COLO668 (cell line): ENCODE measurements at regions not wholly inside any gene's neighbourhood (a gene's known extent, or its start where the extent isn't known, plus 50 kb on each side); places are given as distances from the start of the nearest gene placed in this dataset.
"Not testable (repeated sequence)": the region's sequence is repeated elsewhere in the genome, so short reads cannot be mapped to it uniquely, and the experiment has no call there.

ENCODE experiments used
- DNase-seq: peaks from one replicate; lab custom pipeline; 2025; ENCODE audit not compliant: unreplicated experiment; lab: John Stamatoyannopoulos, UW

DNA sequence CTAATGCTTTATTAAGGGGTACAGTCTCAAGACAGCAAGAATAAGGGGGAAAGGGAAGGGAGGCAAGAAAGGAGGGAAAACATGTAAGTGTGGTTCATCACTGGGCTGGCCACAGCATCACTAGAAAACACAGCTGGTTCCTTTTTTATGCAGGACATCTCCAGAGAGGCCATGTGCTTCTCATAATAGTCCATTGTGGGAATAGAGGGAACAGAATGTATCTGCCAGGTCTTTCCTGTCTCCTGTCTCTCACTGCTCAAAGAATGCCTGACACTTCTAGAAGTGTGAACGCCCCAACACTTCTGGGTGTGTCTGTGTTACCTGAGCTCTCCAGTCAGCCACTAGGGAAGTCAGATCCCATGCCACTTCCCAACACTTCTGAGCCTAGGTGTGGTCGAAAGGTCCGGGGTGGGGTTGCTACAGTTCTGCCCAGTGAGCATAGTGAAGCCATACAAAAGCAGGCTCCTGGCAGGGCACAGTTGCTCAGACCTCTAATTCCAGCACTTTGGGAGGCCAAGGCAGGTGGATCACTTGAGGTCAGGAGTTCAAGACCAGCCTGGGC lies 255.6 kb upstream of the SLC30A5 start:
- no peak for DNase-seq

DNA sequence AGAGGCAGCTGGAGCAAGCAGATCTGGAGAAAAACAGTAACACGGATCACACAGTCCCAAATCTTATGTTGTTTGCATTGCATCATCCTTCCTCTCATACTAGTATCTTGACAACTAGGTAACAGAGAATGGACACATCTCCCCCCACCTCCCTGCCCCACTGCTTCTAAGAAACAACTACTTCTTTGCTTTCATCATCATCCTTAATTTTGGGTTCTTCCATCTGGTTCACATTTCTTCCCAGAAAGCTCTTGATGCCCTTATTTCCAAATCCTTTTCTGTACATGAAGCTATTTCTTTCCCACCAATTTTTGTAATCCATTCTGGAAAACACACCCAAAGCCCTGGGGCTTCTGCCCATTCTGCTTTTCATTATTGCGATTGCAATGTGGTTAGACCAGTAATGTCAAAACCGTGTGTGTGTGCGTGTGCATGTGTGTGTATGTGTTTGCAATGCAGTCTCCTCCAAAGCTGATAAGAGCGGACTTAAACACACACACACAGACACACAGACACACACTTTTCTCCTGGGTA lies 254.7 kb upstream of the SLC30A5 start:
- no peak for DNase-seq

DNA sequence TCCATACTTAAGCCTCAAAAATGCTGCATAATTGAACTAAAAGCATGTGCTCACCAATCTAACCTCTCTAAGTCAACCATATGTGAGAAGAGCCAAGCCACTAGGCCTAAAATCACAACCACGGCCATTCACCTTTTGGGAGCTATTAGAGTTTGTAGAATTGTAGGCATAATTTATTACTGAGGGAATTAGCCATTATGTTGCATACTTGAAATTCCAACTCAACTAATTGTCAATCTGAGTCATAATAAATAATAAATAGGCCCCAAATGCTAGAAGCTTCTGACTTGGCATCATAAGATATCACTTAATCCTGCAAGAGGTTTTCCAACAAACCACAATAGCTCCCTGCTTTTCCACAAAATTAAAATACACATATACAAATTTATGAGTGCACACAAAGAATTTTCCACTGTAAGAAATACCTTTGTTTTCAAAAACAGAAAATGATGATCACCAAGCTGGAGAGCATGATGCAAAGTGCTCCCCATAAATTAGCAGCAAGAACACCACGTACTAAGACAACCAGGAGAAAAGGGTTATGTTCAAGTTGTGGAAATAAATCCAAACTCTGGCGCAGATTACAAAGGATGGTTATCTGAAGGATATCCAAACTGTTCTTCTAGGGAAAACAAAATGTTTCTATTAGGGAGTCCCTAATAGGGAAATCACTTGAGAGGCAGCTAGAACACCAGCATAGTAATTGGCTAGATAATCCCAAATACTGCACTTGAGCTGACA lies 250.0 kb upstream of the SLC30A5 start:
- DNase-seq: no peak

DNA sequence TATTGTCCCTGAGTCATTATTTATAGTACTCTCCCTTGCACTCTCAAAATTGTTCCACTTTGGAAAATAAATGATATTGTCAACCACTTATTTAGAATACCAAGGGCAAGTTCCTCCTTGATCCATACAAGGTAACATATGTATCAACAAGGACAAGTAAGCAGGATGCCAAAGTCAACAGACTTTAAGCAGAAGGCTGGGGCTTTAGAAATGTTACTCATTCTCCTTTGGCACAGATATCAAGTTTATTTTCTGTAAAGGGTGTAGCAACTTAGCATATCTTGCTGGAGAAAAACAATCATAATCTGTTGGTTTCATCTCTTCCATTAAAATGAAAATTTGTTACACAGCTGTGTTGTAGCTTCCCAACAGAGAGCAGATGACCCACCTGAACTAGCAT lies 248.7 kb upstream of the SLC30A5 start:
- DNase-seq: no peak

DNA sequence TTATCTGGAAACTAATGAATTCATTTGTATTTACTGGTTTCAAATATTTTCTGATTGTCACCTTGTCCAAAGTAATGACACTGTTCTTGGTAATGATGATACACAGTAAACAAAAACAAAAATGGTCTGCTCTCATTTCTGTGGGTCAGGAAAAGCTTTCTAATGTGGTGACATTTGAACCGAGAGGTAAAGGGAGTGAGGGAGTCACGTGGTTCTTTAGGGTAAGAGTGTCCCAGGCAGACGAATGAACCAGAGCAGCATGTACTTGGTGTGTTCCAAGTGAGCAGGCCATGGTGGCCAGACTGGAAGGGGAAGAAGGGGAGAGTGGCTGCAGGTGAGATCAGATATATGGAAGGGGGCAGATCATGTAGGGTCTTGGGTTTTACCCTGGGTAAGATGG lies 247.0 kb upstream of the SLC30A5 start:
- DNase-seq: no peak

DNA sequence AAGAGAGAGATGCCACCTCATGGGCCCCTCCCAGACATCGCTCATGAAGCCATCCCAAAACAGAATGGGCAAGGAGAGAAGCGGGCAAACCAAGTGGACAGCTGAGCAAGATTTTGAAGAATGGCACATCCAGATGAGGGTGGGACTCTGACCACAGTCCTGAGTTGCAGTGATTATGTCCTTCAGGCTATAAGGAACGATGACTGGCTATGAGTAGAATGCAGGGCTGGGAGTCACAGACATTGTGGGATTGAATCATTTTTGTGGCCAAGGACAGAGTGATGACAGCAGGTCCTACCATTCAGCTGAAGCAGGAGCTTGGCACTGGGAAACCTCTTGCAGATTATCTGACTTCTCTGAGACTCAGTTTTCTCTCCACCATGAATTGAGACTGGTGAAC lies 245.7 kb upstream of the SLC30A5 start:
- no peak for DNase-seq

DNA sequence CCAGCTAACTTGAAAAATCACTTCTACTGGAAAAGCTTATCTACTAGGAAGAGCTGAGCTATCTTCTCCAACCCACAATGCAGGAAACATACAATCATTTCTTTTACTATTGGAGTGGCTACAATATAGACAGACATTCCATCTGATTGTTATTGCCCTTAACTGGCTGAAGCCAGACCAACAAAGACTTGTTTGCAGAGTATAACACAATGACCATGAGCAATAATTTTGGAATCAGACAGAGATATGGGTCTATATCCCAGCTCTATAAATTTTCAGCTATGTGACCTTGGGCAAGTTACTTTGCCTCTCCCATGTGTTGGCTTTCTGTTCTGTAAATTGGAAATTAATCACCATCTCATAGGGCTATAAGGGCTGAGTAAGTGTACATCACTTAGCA lies 244.7 kb upstream of the SLC30A5 start:
- no peak for DNase-seq

DNA sequence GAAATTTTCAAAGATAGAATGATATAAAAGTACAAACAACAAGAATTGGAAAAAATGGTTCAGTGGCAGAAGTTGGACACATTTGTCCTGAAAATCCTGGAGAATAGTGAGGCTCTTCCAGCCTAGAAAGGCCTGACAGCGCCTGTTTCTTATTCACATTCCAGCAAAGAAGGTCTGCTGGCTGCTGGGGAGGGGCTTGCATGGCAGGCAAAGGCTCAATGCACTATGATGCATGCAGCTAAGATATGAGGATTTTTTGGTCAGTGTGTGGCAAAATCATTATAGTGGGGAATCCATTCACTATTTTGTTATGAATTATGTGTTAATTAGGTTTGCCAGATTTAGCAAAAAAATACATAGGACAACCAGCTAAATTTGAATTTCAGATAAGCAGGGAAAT lies 243.9 kb upstream of the SLC30A5 start:
- no peak for DNase-seq

DNA sequence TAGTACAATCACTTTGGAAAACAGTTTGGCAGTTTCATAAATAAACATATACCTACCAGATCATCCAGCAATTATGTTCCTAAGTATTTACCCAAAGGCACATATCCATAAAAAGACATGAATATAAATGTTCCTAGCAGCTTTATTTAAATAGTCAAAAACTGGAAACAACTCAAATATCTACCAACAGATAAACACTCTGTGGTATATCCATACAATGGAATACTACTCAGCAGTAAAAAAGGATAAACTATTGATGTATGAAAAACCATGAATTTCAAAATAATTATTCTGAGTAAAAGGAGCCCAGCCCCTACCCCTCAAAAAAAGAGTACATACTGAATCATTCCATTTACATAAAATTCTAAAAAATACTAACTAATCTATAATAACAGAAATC lies 232.7 kb upstream of the SLC30A5 start:
- DNase-seq: no peak

DNA sequence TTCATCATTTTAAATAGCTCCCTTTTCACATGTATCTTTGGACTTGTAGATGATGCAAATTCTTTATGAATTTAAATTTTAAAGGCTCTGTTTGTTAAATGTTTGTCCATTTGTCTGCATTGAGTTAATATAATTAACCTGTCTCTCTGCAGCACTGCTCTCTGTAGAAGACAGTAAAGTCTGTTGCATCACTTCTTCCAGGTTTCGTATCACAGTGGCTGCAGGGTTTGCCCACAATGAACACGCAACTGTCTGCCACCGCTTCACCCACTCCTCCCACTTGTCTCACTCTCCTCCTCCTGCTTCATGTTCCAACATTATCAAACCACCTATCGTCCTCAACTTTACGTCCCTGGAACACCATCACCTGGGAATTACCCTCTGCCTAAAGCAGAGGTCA lies 231.3 kb upstream of the SLC30A5 start:
- no peak for DNase-seq

DNA sequence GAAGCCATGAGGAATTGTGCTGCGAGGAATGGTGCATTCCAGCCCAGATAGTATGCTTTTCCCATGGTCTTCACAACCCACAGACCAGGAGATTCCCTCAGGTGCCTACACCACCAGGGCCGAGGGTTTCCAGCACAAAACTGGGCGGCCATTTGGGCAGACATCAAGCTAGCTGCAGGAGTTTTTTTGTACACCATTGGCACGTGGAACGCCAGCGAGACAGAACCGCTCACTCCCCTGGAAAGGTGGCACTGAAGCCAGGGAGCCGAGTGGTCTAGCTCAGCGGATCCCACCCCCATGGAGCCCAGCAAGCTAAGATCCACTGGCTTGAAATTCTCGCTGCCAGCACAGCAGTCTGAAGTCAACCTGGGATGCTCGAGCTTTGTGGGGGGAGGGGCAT lies 228.6 kb upstream of the SLC30A5 start:
- DNase-seq: not testable (repeated sequence)

DNA sequence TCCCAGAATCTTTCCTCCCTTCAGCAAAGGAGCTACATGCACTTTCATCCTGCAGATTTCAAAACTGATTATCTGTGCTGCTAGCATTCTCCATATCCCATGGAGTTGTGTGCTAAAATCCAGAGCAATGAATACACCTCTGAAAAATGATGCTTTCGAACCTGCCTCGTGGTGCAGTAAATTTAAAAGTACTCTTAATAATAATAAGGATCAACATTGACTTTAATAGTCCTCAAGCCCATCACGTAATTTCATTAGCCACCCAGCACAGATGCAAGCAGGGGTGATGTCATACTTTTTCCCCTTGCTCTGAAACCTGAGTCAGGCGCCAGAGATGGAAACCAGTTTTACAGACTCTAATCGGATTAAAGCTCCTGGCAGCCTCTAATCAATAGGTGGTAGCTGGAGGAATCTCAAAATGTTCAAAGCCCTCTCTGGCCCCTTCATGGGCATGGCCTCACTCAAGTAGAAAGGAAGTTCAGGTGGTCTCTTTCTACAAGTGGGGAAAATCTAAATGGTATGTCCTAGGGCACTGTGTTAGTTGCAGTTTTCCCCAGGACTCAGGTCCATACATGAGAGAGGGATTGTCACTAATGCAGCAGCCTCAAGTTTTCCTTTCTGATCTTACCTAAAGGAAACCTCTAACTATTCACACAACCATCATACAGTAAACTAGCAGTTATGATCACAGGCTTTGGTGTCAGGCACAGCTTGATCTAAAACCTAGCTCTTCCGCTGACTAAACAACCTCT lies 221.6 kb upstream of the SLC30A5 start:
- DNase-seq: no peak

DNA sequence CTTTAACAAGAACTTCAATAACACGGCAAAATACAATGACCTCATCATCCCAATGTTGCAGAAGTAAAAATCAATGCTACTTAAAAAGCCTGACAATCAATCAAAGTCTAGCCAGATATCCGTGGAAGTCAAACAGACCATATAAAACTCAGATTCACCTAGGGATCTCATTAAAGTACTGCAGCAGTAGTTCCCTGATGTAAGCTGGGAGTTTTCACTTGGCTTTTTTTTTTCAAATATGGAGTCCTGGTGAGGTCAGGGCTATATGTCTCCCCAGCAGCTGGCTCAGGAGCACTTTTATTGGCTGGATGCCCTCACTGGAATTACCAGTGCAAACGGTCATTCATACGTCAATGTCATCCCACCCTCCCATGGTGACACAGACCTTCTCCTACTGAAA lies 220.6 kb upstream of the SLC30A5 start:
- DNase-seq: no peak

DNA sequence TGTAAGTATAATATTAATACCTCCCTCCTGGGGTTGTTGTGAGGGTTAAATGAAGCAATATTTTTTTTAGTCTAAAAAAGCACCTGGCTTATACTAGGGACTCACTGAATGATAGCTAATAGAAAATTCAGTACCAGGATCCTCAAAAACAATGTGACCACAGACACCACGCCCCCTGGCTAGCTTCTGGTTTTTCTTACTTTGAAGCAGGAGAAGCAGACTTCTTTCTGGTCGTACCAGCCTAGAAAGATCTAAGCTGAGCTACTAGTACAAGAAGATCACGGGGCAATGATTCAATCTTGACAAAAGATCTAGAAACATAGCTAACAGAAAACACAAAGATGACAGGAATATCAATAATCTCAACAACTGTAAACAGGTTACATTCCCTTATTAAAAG lies 218.5 kb upstream of the SLC30A5 start:
- no peak for DNase-seq

DNA sequence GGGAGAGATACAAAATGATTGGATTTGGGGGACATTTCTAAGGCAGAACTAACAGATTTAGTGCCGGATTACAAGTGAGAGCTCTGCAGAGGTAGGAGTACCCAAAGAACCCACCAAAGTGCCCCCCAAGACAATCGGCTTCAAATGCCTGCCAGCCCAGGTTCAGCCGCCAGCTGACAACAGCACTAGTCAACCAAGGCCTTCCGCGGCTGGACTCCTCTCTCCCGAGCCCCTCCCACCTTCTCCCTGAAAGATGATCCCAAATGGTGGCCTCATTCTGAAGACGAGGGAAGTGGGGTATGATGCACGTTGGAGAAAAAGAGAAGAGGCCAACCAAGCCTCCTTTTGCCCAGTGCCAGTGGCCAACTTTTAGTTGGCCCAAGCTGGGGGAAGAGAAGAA lies 210.4 kb upstream of the SLC30A5 start:
- no peak for DNase-seq

DNA sequence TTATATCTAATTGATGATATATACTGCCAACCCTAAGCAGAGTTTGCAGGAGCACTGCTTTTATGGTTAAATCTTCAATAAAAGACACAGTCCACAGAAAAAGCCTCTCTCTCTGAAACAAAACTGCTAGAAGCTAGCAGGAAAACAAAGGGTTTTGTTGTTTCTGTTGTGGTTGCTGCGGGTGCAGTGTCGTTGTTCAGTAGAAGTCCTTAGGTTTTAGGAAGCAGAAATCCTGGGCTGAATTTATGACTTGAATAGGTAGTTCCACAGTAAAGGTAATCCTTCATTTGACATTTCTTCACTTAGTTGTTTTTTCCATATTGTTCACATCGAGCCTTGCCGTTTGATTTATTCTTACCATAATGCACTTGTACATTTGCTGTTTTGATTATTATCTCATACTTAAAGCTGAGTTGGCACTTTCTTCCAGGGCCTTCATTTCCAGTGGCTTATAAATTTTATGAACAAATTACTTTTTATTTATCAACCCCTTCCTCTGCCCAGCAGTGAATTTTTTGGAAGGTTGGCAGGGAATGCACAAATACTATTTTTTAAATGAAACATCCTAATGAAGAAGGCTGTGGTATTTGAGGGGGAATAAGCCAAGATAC lies 209.6 kb upstream of the SLC30A5 start:
- DNase-seq: no peak

DNA sequence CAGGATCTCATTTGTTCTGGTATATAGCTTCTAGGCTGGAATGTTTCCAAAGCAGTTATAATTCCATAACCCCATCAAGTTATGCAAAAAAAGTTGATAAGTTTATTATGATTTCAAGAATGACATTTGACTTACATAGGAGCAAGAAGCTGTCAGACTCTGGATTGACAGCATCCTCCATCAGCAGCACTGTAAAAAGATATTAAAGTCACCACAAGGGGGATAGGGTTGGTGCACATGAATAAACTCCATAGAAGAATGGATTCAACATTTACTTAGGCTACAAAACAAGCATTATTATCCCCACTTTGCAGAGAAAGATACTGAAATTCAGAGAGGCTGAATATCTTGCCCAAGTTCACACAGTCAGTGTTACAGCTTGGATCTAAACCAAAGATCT lies 208.9 kb upstream of the SLC30A5 start:
- no peak for DNase-seq

DNA sequence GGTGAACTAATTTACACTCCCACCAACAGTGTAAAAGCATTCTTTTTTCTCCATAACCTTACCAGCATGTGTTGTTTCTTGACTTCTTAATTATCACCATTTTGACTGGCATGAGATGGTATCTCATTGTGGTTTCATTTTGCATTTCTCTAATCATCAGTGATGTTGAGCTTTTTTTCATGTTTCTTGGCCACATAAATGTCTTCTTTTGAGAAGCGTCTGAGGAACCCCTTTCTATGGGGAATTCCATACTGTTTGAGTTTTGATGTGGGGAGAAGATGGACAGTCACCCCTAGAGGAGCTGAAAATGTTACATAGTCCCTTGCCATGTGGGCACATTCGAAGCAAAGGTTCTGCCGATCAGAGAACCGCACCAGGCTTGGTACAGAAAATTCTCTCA lies 207.0 kb upstream of the SLC30A5 start:
- no peak for DNase-seq

DNA sequence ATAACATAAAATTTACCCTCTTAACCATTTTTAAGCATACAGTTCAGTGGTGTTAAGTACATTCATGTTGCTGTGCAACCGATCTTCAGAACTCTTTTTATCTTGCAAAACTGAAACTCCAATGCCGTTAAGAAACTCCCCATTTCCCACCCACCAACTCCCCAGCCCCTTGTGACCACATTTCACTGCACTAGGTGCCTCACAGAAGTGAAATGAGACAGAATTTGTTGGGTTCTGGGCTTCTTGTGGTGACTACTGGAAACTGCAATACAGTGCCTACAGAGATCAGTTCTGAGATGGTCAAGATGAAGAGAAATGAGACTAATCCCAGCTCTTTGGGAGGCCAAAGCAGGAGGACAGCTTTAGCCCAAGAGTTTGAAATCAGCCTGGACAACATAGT lies 202.1 kb upstream of the SLC30A5 start:
- DNase-seq: no peak

DNA sequence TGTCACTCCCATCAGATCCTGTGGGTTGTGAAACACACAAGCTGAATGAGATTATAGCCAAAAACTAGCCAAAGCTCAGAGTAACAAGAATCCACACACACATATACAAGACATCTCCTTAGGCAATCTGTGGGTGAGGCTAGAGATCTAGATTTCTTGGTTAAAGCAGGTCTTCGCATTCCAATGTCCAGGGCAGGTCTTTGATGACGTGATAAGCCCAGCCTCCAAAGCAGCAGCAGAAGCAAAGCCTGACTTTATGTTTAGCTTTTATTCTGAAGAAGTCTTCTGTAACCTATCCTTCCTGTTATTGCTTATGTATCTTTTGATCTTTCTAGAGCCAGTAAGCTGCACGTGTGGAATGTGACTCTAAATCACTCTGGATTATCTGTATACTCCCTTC lies 199.1 kb upstream of the SLC30A5 start:
- DNase-seq: no peak

DNA sequence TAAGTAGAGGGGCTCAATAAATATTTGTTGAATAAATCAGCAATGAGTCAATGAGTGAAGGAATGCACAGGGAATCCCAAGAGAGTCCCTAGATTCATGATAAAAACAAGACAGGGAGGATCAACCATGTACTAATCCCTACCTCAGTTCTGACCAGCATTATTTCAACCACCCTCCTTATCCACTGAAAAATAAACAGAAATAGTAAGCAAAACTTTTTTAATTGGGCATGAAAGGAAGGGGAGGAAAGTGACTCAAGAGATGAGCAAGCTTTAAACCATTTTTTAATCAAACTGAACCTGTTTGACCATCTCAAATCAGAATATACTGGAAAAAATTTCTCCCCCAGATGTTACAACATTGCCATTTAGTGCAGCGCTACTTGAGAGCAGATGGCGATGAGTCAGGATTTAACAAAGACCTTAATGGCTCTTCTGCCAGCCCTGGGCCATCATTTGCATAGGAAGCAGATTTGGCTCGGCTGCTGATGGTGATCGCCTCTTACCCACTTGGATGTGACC lies 194.8 kb upstream of the SLC30A5 start:
- DNase-seq: peak; percentile 74
